ENCODE measurements at regions not wholly inside any gene's neighbourhood (a gene's known extent, or its start where the extent isn't known, plus 50 kb on each side); places are given as distances from the start of the nearest gene placed in this dataset.

DNA sequence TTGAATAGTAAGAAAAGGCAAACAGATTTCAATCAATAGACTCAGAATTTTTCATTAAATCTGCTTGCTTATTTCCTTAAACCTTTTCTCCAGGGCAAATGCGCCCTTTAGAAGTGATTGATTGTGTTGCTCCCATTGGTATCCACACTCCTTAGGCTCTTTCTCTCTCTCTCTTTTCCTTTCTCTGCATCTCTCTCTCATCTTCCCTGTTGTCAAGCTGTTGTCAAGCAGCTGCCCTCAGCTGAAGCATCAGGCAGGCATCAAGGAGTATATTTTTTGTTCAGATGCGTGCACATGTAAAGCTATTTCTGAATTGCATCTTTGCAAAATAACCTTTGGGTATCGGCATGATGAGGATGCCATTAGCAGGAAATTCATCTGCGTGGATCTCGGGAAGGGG is 107.2 kb upstream of the PLET1 start:
- TF ChIP-seq, protein P1, sequence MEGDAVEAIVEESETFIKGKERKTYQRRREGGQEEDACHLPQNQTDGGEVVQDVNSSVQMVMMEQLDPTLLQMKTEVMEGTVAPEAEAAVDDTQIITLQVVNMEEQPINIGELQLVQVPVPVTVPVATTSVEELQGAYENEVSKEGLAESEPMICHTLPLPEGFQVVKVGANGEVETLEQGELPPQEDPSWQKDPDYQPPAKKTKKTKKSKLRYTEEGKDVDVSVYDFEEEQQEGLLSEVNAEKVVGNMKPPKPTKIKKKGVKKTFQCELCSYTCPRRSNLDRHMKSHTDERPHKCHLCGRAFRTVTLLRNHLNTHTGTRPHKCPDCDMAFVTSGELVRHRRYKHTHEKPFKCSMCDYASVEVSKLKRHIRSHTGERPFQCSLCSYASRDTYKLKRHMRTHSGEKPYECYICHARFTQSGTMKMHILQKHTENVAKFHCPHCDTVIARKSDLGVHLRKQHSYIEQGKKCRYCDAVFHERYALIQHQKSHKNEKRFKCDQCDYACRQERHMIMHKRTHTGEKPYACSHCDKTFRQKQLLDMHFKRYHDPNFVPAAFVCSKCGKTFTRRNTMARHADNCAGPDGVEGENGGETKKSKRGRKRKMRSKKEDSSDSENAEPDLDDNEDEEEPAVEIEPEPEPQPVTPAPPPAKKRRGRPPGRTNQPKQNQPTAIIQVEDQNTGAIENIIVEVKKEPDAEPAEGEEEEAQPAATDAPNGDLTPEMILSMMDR (IDR thresholded peaks at IDR 0.05) = no peak
- no peak for TF ChIP-seq POLR2A (IDR thresholded peaks at IDR 0.05)

Data from ovary (tissue), 3 donors.